Stimulated activated CD4-positive, alpha-beta T cell treated with anti-CD3 and anti-CD28 coated beads, Interleukin-15, amount 100 ng/mL, for 1 hour (primary cell): ENCODE measurements at regions not wholly inside any gene's neighbourhood (a gene's known extent, or its start where the extent isn't known, plus 50 kb on each side); places are given as distances from the start of the nearest gene placed in this dataset.

ENCODE experiments used
- DNase-seq, 2 donors: peaks; one replicate each; pipeline ENCODE4 v3.0.0-alpha.2; 2020; ENCODE audit warnings: low read depth in 1 of 2, low spot score in 1 of 2

GRCh38 chr13:30108216-30108912 lies 199.0 kb downstream of the KATNAL1 start:
- DNase-seq: no peak

GRCh38 chr13:30107521-30108136 lies 199.7 kb downstream of the KATNAL1 start:
- no peak for DNase-seq

- DNase-seq: no peak
Observed at GRCh38 chr13:30107121-30107520, 200.2 kb downstream of the KATNAL1 start.

- no peak for DNase-seq
Observed at GRCh38 chr13:30105381-30105780, 202.0 kb downstream of the KATNAL1 start.

GRCh38 chr13:30103161-30103840 lies 204.1 kb downstream of the KATNAL1 start:
- DNase-seq: no peak

GRCh38 chr13:30100226-30100625 lies 207.1 kb downstream of the KATNAL1 start:
- DNase-seq: no peak

- DNase-seq: no peak
Observed at GRCh38 chr13:30097701-30098100, 209.7 kb downstream of the KATNAL1 start.

GRCh38 chr13:30097089-30097488 lies 210.3 kb downstream of the KATNAL1 start:
- no peak for DNase-seq

DNA sequence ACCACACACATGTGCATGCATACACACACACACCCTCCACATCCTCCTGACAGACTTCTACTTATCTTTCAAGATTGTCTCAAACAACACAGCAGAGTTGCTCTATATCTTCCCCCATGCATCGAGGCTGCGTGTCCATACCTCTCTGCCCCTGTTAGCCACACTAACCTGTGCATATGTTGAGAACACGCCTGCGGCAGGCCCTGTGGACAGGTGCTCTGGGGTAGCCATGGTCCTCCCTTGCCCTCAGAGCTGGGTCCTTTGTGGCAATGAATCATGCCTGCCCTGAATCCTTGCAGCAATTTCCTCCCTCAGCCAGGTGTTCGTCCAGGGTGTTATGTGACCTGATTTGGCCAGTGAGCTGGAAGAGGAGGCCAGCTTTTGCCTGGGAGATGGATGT lies 213.3 kb downstream of the KATNAL1 start:
- DNase-seq: no peak

DNA sequence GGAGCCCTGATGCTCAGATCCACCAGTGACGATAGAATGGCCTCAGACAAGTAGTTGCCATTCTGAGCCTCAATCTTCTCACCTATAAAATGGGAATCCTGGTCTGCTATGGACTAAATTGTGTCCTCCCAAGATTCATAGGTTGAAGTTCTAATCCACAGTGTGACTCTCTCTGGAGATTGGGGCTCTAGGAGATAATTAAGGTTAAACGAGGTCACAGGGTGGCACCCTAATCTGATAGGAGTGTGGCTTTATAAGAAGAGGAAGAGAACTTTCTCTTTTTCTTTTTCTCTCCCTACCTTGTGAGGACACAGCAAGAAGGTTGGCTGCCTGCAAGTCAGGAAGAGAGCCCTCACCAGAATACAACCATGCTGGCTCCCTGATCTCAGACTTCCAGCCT lies 214.1 kb downstream of the KATNAL1 start:
- no peak for DNase-seq

GRCh38 chr13:30091691-30092090 lies 215.7 kb downstream of the KATNAL1 start:
- DNase-seq: no peak

DNA sequence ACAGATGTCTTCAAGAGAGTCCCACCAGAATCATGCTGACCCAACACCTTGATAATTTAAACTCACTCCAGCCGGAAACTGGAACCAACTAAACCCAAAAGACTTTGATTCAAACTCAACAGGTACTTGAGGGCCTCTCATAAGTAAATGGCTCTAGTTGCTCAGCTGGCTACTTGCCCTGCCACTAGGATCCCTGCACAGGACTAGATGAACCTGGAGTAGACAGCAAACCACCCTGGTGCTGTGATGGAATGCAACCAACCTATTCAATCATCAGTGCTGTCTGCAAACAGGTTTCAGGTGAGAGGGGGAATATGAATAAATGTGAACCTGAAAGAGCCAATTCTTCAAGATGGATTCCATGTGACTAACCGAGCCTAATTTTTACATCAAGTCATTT lies 216.3 kb downstream of the KATNAL1 start:
- no peak for DNase-seq

- no peak for DNase-seq
Observed at GRCh38 chr13:30088312-30088855, 219.0 kb downstream of the KATNAL1 start.

GRCh38 chr13:30085087-30085486 lies 222.3 kb downstream of the KATNAL1 start:
- no peak for DNase-seq

DNA sequence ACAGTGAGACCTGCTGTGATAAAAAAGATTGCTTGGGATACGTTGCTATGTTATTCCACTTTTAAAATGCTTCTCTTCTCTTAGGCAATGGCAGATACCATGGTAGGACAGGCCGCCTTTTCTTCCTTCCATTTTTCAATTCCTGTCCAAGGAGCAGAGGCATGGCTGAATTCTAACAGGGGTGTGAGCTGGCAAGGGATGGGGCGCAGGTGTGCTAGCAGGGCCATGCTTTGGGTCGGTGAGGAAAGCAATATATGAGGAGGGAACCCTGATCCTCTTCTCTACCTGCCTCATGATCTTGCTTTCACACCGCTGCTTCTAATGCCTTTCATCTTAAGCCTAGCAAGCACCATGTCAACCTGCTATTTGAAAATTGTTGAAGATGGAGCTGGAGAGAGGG lies 225.0 kb downstream of the KATNAL1 start:
- no peak for DNase-seq

DNA sequence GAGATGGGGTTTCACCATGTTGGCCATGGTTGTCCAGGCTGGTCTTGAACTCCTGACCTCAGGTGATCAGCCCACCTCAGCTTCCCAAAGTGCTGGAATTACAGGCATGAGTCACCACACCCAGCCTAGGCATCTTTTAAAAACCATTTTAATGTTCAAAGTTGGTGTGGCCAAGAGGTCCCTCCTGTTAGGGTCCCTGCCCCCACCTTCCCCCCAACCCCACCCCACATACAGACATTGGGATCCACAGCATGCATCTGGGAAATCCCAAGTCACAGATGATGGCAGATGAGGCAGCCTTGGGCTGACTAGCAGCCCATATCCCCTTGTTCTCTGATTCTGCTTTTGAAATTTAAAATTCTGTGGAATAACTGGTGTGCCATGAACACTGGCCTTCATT lies 226.0 kb downstream of the KATNAL1 start:
- no peak for DNase-seq

DNA sequence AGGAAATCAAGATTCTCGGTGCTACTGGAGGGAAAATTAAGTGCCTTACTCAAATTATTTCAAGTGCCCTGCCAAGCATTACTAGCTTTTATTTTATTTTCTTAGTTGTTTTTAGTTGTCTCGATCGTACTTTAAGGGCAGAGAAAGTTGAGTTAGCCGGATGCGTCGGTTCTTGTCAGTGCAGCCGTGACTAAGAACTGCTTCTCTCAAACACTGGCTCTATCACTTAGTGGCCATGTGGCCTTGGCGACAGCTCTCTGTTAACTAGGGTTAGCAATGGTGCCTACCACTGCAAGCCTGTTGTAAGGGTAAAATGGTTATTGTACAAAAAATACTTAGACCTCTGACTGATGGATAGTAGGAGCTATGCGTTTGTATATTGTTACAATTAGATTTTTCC lies 227.8 kb downstream of the KATNAL1 start:
- DNase-seq: no peak

DNA sequence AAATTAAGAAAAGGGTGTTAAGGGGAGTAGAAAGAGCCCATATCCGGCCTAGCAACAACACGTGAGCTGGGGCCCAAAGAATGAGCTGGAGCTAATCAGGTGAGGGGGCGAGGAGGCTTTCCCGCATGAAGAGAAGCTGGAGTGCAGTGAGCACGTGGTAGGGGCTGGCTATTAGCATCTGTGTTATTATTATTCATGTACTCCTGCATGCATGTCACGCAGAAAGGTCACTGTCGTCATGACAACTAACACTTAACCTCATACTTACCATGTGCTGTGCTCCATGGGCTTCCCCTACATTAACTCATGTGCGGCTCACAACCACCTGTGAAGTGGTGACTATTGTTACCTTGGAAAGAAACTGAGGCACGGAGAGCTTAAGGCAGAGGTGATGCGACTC lies 227.6 kb upstream of the UBL3 start:
- DNase-seq: no peak

GRCh38 chr13:30077240-30077735 lies 226.9 kb upstream of the UBL3 start:
- no peak for DNase-seq

GRCh38 chr13:30074955-30075614 lies 224.7 kb upstream of the UBL3 start:
- no peak for DNase-seq

GRCh38 chr13:30074431-30074830 lies 224.0 kb upstream of the UBL3 start:
- no peak for DNase-seq

GRCh38 chr13:30072818-30073186 lies 222.4 kb upstream of the UBL3 start:
- DNase-seq: no peak
